ENCODE measurements at regions not wholly inside any gene's neighbourhood (a gene's known extent, or its start where the extent isn't known, plus 50 kb on each side); places are given as distances from the start of the nearest gene placed in this dataset.

GRCh38 chr5:106363578-106363977, 1307.2 kb downstream of the EFNA5 start:
- H3K27ac ChIP-seq = no peak overlapping the region
- H3K4me1 ChIP-seq = no peaks in the 10 kb centered on the region
- H3K9me3 ChIP-seq = peaks cover 8% of the 10 kb centered on the region
- 79 to 91% (median 90%) methylated on average over 1 of the region's 1 CpG for WGBS, 3 donors
- no peaks in the 10 kb centered on the region for H3K27me3 ChIP-seq (ENCODE audit: insufficient read depth in 3 of 3, low read length in 2 of 3)
- no peaks in the 10 kb centered on the region for H3K36me3 ChIP-seq (ENCODE audit: insufficient read depth in 1 of 2, low read depth in 1 of 2)
- no peak for TF ChIP-seq CTCF (IDR thresholded peaks at IDR 0.05)
- H3K4me3 ChIP-seq = no peak overlapping the region
- ATAC-seq = no peak
- no peak for DNase-seq
- intact Hi-C loops (cut with DNase I) = no loop called here

- no peak for TF ChIP-seq CTCF (IDR thresholded peaks at IDR 0.05)
- WGBS, 3 donors = 65 to 78% (median 74%) methylated on average over 1 of the region's 1 CpG
- Histone ChIP-seq H3K27ac (no peak overlapping the region), H3K9me3 (peaks cover 8% of the 10 kb centered on the region), H3K36me3 (ENCODE audit: insufficient read depth in 1 of 2, low read depth in 1 of 2) (no peaks in the 10 kb centered on the region), H3K4me3 (no peak overlapping the region), H3K27me3 (ENCODE audit: insufficient read depth in 3 of 3, low read length in 2 of 3) (no peaks in the 10 kb centered on the region), H3K4me1 (no peaks in the 10 kb centered on the region)
- intact Hi-C loops (cut with DNase I) = no loop called here
- no peak for ATAC-seq
- DNase-seq = no peak
Measured at GRCh38 chr5:106361905-106362304, 1308.8 kb downstream of the EFNA5 start.

- ATAC-seq (no peak), DNase-seq (no peak)
- 77 to 87% (median 77%) methylated on average over 2 of the region's 2 CpGs for WGBS, 3 donors
- Histone ChIP-seq H3K27me3 (ENCODE audit: insufficient read depth in 3 of 3, low read length in 2 of 3) (no peaks in the 10 kb centered on the region), H3K27ac (no peak overlapping the region), H3K4me1 (no peaks in the 10 kb centered on the region), H3K36me3 (ENCODE audit: insufficient read depth in 1 of 2, low read depth in 1 of 2) (no peaks in the 10 kb centered on the region), H3K9me3 (no peaks in the 10 kb centered on the region), H3K4me3 (no peak overlapping the region)
- intact Hi-C loops (cut with DNase I) = no loop called here
- no peak for TF ChIP-seq CTCF (IDR thresholded peaks at IDR 0.05)
Measured at GRCh38 chr5:106331415-106331814, 1339.3 kb downstream of the EFNA5 start.

- H3K27me3 ChIP-seq (ENCODE audit: insufficient read depth in 3 of 3, low read length in 2 of 3) = no peaks in the 10 kb centered on the region
- no peak for DNase-seq
- no peak for TF ChIP-seq CTCF (IDR thresholded peaks at IDR 0.05)
- WGBS, 3 donors = 85 to 88% (median 86%) methylated on average over 2 of the region's 2 CpGs
- H3K9me3 ChIP-seq = no peaks in the 10 kb centered on the region
- no peaks in the 10 kb centered on the region for H3K36me3 ChIP-seq (ENCODE audit: insufficient read depth in 1 of 2, low read depth in 1 of 2)
- no peaks in the 10 kb centered on the region for H3K4me1 ChIP-seq
- ATAC-seq = no peak
- no peak overlapping the region for H3K27ac ChIP-seq
- no peak overlapping the region for H3K4me3 ChIP-seq
- intact Hi-C loops (cut with DNase I) = no loop called here
Measured at GRCh38 chr5:106324356-106324755, 1346.4 kb downstream of the EFNA5 start.

GRCh38 chr5:106321242-106321641, 1349.5 kb downstream of the EFNA5 start:
- H3K27me3 ChIP-seq (ENCODE audit: insufficient read depth in 3 of 3, low read length in 2 of 3) = no peaks in the 10 kb centered on the region
- DNase-seq (no peak), ATAC-seq (no peak)
- 80 to 85% (median 82%) methylated on average over 6 of the region's 6 CpGs for WGBS, 3 donors
- no peak overlapping the region for H3K4me3 ChIP-seq
- H3K9me3 ChIP-seq = no peaks in the 10 kb centered on the region
- H3K27ac ChIP-seq = no peak overlapping the region
- intact Hi-C loops (cut with DNase I) = no loop called here
- no peaks in the 10 kb centered on the region for H3K36me3 ChIP-seq (ENCODE audit: insufficient read depth in 1 of 2, low read depth in 1 of 2)
- H3K4me1 ChIP-seq = no peaks in the 10 kb centered on the region
- TF ChIP-seq CTCF (IDR thresholded peaks at IDR 0.05) = no peak
